GM18907 (cell line): ENCODE measurements at regions not wholly inside any gene's neighbourhood (a gene's known extent, or its start where the extent isn't known, plus 50 kb on each side); places are given as distances from the start of the nearest gene placed in this dataset.
"Not testable (repeated sequence)": the region's sequence is repeated elsewhere in the genome, so short reads cannot be mapped to it uniquely, and the experiment has no call there.

Experiments
- ATAC-seq: cut with Tn5 transposase; IDR thresholded peaks from one replicate; pipeline ENCODE4 v1.9.1; 2021; ENCODE audit warnings: mild to moderate bottlenecking, moderate library complexity; ENCODE audit not compliant: unreplicated experiment

DNA sequence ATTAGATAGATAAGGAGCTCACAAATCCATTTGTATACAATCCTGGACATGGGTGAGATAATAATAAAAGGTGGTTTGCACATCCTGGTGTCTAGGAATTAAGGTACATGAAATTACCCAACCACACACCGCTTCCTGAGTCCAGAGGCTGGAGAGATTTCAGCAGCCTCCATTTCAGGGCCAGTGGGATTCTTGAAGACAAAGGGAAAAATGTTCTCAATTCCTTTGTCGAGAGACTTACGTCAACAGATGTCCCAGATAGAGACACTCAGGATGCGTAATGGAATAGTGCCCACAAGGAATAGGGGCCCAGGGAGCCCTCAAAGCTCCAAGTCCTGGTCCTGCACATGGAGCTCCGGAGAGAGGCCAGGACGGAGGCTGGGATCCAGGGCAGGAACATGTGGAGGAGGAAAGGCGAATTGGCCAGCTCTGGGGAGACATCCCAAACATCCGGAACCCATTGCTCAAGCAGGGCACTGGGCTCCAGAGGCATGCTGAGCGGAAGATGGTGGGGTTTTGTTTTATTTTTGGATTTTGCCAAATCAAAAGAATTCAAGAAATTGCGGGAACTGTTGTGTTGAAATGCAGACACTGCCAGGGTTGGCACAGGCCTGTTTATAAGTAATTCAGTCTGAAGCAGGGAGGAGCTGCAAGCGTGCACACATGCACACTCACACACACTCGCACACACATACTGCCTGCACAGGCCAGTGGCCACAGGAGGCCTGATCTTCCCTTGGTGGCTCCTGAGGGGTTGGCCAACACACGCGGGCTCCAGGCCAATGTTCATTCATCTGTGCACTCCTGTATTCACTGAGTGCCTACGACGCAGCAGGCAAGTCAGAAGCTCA, 97.2 kb downstream of the NOG start:
- ATAC-seq: no peak

GRCh38 chr17:56694825-56695224, 101.3 kb downstream of the NOG start:
- no peak for ATAC-seq

DNA sequence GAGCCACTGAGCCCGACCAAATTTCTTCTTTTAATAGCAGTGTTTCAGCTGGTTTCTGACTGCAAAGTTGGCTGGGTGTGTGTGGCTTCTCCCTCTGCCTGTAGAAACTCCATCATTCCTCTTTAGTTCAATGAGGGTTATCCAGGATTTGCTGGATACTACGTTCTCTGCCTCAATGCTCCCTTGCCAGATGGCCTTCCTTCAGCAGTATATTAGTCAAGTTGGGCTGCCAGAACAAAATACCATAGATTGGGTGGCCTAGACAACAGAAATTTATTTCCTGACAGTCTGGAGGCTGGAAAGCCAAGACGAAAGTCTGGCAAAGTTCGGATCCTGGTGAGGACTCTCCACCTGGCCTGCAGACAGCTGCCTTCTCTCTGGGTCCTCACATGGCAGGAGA, 103.7 kb downstream of the NOG start:
- no peak for ATAC-seq

GRCh38 chr17:56699186-56699894, 105.8 kb downstream of the NOG start:
- ATAC-seq: no peak

GRCh38 chr17:56700919-56701420, 107.5 kb downstream of the NOG start:
- ATAC-seq: no peak

- ATAC-seq: no peak
These were observed 114.1 kb downstream of the NOG start for GRCh38 chr17:56707312-56708219.

DNA sequence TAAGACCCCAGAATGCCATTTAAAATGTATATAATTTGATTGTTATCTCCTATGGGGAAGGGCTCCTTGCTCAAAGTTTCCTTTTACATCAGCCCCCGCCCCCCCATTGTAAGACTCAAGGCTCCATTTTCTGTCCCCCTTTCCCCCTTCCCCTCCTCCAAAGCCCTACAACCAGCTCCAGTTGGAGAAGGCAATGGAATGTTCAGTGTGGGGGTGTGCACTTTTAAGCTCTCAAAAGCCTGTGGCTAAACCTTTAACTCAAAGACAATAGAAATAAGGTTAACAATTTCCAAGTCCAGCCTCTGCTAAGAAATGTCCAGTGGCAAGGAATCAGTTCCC, 114.7 kb downstream of the NOG start:
- no peak for ATAC-seq

DNA sequence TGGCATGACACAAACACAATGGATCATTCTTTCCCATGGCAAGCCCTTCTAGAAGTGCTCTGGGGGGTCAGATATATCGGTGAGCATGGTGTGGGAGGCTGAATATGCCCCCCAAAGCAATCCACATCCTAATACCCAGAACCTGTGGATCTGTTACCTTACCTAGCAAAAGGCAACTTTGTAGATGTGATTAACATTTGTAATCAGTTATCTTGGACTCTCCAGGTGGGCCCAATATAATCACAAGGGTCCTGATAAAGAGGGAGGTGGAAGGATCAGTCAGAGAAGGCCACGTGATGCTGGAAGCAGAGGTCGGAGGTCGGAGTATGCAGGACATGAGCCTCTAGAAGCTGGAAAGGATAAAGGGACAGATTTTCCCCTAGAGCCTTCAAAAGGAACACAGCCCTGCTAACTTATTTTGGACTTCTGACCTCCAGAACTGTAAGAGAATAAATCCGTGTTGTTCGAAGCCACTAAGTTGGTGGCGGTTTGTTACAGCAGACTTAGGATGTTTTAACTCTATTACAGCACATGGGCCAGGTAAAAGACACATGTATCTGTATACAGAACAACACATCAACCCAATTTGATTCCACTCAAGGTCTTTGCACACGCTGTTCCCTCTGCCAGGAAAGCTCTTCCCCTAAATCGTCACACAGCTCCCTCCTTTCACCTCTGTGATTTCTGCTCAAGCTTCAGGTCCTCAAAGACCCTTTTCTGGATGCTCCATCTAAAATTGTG, 115.3 kb downstream of the NOG start:
- no peak for ATAC-seq

DNA sequence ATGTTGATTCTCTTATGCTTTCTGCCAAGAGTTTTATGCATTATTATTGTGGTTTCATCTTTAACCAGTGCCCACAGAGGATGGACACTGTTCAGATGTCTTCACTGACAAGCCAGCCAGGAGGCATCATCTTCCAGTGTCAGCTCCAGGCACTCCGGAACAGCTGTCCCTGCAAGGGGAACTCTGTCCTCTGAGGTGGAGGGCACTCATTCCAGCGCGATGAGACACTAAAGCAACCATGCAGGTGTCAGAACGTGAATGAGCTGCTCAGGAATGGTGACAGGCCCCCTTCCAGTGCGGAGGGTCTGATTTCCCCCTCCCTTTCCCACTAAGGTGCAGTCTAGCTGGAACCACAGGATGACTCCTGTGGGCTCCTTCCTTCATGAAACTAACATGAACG, 117.5 kb downstream of the NOG start:
- no peak for ATAC-seq

DNA sequence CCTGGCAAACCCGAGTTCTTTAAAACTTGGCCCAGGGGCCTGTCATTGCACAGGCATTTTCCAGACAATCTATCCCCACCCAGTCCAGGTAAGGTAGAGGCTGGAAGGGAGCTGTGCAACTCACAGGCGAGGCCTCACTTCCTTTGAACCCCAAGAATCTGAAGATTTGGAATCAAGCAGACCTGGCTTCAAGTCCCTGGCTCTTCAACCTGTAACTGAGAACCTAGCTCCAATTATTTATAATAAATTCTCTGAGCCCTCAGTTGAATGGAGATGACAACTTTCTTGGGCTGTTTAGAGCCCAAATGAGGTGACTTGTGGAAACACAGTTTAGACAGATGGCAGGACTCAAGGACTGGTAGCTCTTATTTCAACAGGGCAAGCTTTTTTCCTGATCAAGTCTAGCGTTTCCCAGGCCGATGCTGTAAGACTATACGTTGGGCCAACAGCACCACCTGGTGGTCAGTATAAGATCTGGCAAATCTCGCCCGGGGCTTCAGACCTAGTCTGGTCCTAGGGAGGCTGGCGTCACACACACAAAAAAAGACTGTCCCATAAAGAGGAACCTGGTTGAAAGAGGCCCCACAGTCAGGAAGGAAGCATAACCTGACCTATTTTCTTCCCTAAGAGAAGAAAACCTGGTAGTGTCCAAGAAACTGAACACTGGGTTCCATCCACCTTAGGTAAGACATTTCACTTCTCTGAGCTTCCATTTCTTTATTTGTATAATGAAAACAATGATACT, 117.9 kb downstream of the C17orf67 start:
- peak; percentile 93 for ATAC-seq

DNA sequence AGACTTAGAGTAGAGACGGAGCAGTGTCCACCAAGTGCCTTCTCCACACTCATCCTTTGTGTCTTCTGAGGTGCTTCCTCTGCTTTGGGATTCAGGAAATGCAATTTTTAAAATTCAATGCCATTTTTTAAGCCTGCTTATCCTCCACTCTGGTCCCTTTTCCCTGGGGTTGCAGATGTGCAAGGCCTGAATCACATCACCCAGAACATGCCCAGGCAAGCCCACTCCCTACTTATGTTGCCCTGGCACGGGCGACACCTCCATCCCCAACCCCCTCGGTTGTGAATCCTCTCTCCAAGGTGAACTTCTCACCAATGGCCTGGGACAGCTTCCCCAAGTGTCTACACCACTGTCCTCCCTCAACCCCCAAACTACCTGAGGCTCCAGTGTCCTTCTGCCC, 116.2 kb downstream of the C17orf67 start:
- ATAC-seq: no peak

GRCh38 chr17:56718515-56718914, 115.2 kb downstream of the C17orf67 start:
- ATAC-seq: no peak

DNA sequence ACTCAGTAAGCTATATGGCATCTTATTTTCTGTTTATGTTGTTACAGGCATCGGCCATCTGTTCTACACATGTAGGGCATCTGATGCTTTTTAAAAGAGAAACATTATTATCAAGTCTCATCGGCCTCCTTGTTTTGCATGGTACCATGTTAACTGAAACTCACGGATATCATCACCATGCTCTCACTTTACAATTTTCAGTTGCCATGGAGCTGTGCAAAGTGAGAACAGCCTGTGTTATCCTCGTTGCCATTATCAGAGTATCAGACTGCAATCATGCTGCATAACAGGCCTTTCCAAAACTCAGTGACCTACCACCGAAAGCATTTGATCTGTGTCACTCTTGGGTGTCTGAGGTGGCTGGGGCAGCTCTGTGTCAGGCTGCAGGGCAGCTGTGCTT, 110.3 kb downstream of the C17orf67 start:
- no peak for ATAC-seq

DNA sequence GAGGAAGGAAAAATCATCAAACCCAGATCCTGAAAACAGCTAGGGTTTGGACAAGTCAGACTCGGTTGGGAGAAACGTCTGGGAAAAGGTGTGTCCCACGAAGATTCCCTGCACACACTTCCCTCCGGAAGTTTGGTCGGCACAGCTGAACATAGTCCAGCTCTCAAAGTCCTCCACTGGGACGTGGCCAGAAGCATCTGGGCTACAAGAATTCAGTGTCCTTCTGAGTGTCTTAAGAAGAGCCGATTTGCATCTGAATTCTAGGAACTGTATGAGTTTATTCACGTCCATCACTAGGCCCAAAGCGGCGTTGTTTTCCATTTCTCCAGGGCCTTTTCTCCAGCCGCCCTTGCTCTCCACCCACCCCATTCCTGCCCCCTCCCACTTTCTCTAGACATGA, 109.1 kb downstream of the C17orf67 start:
- no peak for ATAC-seq

- no peak for ATAC-seq
These were observed 108.6 kb downstream of the C17orf67 start for GRCh38 chr17:56725144-56725543.

GRCh38 chr17:56727876-56728617, 105.7 kb downstream of the C17orf67 start:
- no peak for ATAC-seq

DNA sequence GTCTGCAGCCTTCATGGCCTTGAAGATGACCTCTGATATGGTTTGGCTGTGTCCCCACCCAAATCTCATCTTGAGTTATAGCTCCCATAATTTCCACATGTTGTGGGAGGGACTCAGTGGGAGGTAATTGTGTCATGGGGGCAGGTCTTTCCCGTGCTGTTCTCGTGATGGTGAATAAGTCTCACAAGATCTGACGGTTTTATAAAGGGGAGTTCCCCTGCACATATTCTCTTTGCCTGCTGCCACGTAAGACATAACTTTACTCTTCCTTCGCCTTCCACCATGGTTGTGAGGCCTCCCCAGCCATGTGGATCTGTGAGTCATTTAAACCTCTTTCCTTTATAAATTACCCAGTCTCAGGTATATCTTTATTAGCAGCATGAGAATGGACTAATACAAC, 102.6 kb downstream of the C17orf67 start:
- not testable (repeated sequence) for ATAC-seq

DNA sequence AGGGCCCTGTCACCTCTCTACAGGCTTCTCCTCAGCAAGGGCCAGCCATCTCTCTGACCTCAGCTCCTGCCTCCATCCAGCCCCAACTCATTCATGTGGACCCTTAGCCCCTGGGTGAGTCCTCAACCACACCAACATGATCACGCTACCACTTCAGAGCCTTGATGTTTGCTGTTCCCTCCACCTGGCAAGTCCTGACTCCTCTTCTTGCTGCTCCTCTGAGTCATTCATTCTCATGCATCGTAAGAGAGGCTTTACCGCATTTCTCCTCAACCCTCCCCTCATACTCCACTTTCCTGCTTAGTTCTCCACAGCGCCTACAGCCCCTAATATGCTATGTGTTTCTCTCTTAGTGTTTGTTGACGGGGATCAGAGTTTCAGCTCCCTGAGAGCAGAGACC, 99.9 kb downstream of the C17orf67 start:
- ATAC-seq: no peak

GRCh38 chr17:56735842-56736241, 97.9 kb downstream of the C17orf67 start:
- ATAC-seq: no peak
